Suprapubic skin (tissue), 4 donors: ENCODE measurements at regions not wholly inside any gene's neighbourhood (a gene's known extent, or its start where the extent isn't known, plus 50 kb on each side); places are given as distances from the start of the nearest gene placed in this dataset.

ENCODE experiments used
- CTCF ChIP-seq, 2 donors: fragments of 200-600 bp in 1 of 2; fragments of 450-650 bp in 1 of 2; sonication (generic) in 1 of 2; IDR thresholded peaks; one replicate each; pipeline ENCODE4 v1.5.1; 2016 to 2019; ENCODE audit warnings: antibody characterized with exemption in 2 of 2, mild to moderate bottlenecking in 1 of 2, moderate library complexity in 1 of 2
- POLR2A ChIP-seq, 2 donors: fragments of 450-650 bp; IDR thresholded peaks; one replicate each; pipeline ENCODE4 v1.6.1; 2017; ENCODE audit warnings: antibody characterized with exemption in 2 of 2, mild to moderate bottlenecking in 2 of 2, moderate library complexity in 2 of 2
- POLR2AphosphoS5 ChIP-seq, 3 donors: sonication (generic); formaldehyde crosslinking; IDR thresholded peaks; one replicate each; pipeline ENCODE4 v1.6.1; 2017; ENCODE audit warnings: antibody characterized with exemption in 3 of 3

GRCh38 chrX:43573441-43574015 lies 82.6 kb upstream of the MAOA start:
- TF ChIP-seq CTCF (IDR thresholded peaks at IDR 0.05) (no peak), POLR2A (IDR thresholded peaks at IDR 0.05) (no peak), POLR2AphosphoS5 (IDR thresholded peaks at IDR 0.05) (no peak)
